ENCODE measurements at regions not wholly inside any gene's neighbourhood (a gene's known extent, or its start where the extent isn't known, plus 50 kb on each side); places are given as distances from the start of the nearest gene placed in this dataset.

- 65% methylated on average over 9 of the region's 9 CpGs for WGBS
- Histone ChIP-seq H3K36me3 (ENCODE audit: control insufficient read depth in 4 of 4, insufficient read depth in 3 of 4, low read depth in 1 of 4, low read length in 3 of 4) (no peaks in the 10 kb centered on the region), H3K4me3 (ENCODE audit: low read depth in 1 of 3, low read length in 3 of 3) (no peak overlapping the region), H3K27me3 (ENCODE audit: control insufficient read depth in 4 of 4, insufficient read depth in 4 of 4, low read length in 3 of 4) (no peaks in the 10 kb centered on the region), H3K9me3 (ENCODE audit: control insufficient read depth in 4 of 4, low read length in 3 of 4) (peaks cover 0 to 3% (median 0%) of the 10 kb centered on the region in 4 donors), H3K9ac (ENCODE audit: low read depth in 1 of 2, low read length in 2 of 2) (no peak overlapping the region), H3K27ac (ENCODE audit: low read depth in 1 of 2, low read length in 2 of 2) (no peak overlapping the region), H3K4me1 (ENCODE audit: control insufficient read depth in 4 of 4, insufficient read depth in 4 of 4, low read length in 3 of 4) (no peaks in the 10 kb centered on the region)
- peak; percentile 17 for DNase-seq (ENCODE audit: low spot score)
- TF ChIP-seq FOXA1 (IDR thresholded peaks at IDR 0.05): no peak
- TF ChIP-seq GABPA (IDR thresholded peaks at IDR 0.05 in 1 of 2, conservative IDR thresholded peaks at IDR 0.05 in 1 of 2): no peak
- TF ChIP-seq NR2F2 (IDR thresholded peaks at IDR 0.05): no peak
- TF ChIP-seq, protein P1, sequence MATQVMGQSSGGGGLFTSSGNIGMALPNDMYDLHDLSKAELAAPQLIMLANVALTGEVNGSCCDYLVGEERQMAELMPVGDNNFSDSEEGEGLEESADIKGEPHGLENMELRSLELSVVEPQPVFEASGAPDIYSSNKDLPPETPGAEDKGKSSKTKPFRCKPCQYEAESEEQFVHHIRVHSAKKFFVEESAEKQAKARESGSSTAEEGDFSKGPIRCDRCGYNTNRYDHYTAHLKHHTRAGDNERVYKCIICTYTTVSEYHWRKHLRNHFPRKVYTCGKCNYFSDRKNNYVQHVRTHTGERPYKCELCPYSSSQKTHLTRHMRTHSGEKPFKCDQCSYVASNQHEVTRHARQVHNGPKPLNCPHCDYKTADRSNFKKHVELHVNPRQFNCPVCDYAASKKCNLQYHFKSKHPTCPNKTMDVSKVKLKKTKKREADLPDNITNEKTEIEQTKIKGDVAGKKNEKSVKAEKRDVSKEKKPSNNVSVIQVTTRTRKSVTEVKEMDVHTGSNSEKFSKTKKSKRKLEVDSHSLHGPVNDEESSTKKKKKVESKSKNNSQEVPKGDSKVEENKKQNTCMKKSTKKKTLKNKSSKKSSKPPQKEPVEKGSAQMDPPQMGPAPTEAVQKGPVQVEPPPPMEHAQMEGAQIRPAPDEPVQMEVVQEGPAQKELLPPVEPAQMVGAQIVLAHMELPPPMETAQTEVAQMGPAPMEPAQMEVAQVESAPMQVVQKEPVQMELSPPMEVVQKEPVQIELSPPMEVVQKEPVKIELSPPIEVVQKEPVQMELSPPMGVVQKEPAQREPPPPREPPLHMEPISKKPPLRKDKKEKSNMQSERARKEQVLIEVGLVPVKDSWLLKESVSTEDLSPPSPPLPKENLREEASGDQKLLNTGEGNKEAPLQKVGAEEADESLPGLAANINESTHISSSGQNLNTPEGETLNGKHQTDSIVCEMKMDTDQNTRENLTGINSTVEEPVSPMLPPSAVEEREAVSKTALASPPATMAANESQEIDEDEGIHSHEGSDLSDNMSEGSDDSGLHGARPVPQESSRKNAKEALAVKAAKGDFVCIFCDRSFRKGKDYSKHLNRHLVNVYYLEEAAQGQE (IDR thresholded peaks at IDR 0.05): no peak
- no peak for TF ChIP-seq RAD21 (IDR thresholded peaks at IDR 0.05)
- no peak for TF ChIP-seq JUND (IDR thresholded peaks at IDR 0.05)
- TF ChIP-seq, protein P2, sequence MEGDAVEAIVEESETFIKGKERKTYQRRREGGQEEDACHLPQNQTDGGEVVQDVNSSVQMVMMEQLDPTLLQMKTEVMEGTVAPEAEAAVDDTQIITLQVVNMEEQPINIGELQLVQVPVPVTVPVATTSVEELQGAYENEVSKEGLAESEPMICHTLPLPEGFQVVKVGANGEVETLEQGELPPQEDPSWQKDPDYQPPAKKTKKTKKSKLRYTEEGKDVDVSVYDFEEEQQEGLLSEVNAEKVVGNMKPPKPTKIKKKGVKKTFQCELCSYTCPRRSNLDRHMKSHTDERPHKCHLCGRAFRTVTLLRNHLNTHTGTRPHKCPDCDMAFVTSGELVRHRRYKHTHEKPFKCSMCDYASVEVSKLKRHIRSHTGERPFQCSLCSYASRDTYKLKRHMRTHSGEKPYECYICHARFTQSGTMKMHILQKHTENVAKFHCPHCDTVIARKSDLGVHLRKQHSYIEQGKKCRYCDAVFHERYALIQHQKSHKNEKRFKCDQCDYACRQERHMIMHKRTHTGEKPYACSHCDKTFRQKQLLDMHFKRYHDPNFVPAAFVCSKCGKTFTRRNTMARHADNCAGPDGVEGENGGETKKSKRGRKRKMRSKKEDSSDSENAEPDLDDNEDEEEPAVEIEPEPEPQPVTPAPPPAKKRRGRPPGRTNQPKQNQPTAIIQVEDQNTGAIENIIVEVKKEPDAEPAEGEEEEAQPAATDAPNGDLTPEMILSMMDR (IDR thresholded peaks at IDR 0.05; ENCODE audit: low read depth, low read length, missing input control): no peak
- no peak for TF ChIP-seq FOXA2 (IDR thresholded peaks at IDR 0.05)
- TF ChIP-seq RXRA (IDR thresholded peaks at IDR 0.05): no peak
- no peak for TF ChIP-seq SP1 (IDR thresholded peaks at IDR 0.05)
- TF ChIP-seq, protein P3, sequence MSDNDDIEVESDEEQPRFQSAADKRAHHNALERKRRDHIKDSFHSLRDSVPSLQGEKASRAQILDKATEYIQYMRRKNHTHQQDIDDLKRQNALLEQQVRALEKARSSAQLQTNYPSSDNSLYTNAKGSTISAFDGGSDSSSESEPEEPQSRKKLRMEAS (IDR thresholded peaks at IDR 0.05): no peak
- TF ChIP-seq, protein P4, sequence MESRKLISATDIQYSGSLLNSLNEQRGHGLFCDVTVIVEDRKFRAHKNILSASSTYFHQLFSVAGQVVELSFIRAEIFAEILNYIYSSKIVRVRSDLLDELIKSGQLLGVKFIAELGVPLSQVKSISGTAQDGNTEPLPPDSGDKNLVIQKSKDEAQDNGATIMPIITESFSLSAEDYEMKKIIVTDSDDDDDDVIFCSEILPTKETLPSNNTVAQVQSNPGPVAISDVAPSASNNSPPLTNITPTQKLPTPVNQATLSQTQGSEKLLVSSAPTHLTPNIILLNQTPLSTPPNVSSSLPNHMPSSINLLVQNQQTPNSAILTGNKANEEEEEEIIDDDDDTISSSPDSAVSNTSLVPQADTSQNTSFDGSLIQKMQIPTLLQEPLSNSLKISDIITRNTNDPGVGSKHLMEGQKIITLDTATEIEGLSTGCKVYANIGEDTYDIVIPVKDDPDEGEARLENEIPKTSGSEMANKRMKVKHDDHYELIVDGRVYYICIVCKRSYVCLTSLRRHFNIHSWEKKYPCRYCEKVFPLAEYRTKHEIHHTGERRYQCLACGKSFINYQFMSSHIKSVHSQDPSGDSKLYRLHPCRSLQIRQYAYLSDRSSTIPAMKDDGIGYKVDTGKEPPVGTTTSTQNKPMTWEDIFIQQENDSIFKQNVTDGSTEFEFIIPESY (IDR thresholded peaks at IDR 0.05): no peak
These were observed 182.5 kb upstream of the RAB6C start for GRCh38 chr2:129796801-129797488.

DNA sequence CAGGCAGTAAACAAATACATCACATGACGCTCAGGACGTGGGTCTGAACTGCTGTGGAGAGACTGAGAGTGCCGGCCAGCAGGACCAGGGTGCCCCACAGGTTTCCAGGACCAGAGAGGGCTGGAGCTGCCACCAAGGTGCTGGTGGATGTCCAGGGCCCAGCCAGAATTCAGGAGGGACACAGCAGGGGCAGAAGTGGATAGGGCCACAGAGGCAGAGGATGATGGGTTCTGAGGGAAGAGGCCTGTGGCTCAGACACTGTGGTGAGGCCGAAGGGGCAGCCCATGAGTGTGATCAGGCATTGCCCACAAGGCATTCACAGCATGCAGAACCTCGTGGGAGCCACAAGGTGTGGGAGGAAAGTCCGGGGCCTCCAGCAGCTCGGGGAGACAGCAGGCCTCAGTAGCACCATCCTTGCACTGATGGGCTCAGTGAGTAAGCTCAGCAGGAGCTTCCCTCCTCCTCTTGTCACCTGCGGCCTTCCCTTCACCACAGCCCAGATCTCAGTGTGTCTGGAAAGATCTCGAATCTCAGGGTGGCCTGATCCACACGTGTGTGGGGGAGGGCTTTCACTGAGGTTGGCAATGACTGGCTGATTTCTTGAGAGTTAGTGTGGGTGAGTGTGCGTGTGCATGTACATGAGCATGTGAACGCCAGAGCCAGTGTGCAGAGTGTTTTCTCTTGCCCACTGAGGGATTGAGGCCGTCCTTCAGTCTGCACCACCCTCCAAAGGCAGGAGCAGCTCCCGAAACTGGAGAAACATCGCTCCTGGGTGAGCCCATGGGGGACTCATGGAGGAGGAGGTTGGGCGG, 181.8 kb upstream of the RAB6C start:
- no peaks in the 10 kb centered on the region for H3K9me3 ChIP-seq (ENCODE audit: control insufficient read depth in 4 of 4, low read length in 3 of 4)
- no peak overlapping the region for H3K4me3 ChIP-seq (ENCODE audit: low read depth in 1 of 3, low read length in 3 of 3)
- WGBS: 75% methylated on average over 16 of the region's 16 CpGs
- TF ChIP-seq HNF4G (IDR thresholded peaks at IDR 0.05) (no peak), RAD21 (IDR thresholded peaks at IDR 0.05) (no peak)
- H3K9ac ChIP-seq (ENCODE audit: low read depth in 1 of 2, low read length in 2 of 2): no peak overlapping the region
- H3K36me3 ChIP-seq (ENCODE audit: control insufficient read depth in 4 of 4, insufficient read depth in 3 of 4, low read depth in 1 of 4, low read length in 3 of 4): no peaks in the 10 kb centered on the region
- H3K4me1 ChIP-seq (ENCODE audit: control insufficient read depth in 4 of 4, insufficient read depth in 4 of 4, low read length in 3 of 4): no peaks in the 10 kb centered on the region
- no peaks in the 10 kb centered on the region for H3K27me3 ChIP-seq (ENCODE audit: control insufficient read depth in 4 of 4, insufficient read depth in 4 of 4, low read length in 3 of 4)
- no peak overlapping the region for H3K27ac ChIP-seq (ENCODE audit: low read depth in 1 of 2, low read length in 2 of 2)
- DNase-seq (ENCODE audit: low spot score): peak; percentile 20

Data from liver (tissue), 8 donors.